ENCODE measurements at regions not wholly inside any gene's neighbourhood (a gene's known extent, or its start where the extent isn't known, plus 50 kb on each side); places are given as distances from the start of the nearest gene placed in this dataset.

DNA sequence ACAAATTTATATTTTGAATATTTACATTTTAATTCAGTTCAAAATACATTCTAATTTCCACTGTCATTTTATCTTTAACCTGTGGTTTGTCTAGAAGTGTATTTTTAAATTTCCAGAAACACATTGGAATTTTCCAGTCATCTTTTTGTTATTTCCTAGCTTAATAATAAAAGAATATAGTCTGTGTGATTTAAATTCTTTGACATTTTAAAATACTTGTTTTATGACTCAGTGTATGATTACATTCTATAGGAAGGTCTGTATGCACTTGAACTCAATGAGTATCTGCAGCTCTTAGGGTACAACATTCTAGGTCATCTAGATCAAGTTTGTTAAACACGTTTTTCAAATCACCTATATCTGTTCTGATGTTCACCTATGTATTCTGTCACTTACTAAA, 88.3 kb upstream of the MBOAT2 start:
- H3K27ac ChIP-seq (replicated peaks) = no peak overlapping the region
- H3K9me3 ChIP-seq (replicated peaks) = no peaks in the 10 kb centered on the region
- no peak overlapping the region for H3K4me3 ChIP-seq
- peaks cover 26% of the 10 kb centered on the region for H3K4me1 ChIP-seq
- intact Hi-C loops (cut with micrococcal nuclease) = no loop called here
- no peaks in the 10 kb centered on the region for H3K36me3 ChIP-seq
- no peak for DNase-seq
- no peaks in the 10 kb centered on the region for H3K27me3 ChIP-seq (ENCODE audit: low read depth)
- TF ChIP-seq, protein P1, sequence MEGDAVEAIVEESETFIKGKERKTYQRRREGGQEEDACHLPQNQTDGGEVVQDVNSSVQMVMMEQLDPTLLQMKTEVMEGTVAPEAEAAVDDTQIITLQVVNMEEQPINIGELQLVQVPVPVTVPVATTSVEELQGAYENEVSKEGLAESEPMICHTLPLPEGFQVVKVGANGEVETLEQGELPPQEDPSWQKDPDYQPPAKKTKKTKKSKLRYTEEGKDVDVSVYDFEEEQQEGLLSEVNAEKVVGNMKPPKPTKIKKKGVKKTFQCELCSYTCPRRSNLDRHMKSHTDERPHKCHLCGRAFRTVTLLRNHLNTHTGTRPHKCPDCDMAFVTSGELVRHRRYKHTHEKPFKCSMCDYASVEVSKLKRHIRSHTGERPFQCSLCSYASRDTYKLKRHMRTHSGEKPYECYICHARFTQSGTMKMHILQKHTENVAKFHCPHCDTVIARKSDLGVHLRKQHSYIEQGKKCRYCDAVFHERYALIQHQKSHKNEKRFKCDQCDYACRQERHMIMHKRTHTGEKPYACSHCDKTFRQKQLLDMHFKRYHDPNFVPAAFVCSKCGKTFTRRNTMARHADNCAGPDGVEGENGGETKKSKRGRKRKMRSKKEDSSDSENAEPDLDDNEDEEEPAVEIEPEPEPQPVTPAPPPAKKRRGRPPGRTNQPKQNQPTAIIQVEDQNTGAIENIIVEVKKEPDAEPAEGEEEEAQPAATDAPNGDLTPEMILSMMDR (IDR thresholded peaks at IDR 0.05; ENCODE audit: borderline replicate concordance) = no peak

DNA sequence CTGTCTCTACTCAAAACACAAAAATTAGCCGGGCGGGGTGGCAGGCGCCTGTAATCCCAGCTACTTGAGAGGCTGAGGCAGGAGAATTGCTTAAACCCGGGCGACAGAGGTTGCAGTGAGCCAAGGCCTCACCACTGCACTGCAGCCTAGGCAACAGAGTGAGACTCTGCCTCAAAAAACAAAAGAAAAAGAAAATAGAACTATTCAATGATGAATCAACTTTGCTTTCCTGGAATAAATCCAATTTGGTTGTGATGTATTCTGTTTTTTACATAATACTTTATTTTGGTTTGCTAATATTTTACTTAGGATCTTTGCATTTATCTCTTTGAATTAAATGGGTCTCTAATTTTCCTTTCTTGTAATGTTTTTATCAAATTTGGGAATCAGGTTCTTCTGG, 86.3 kb upstream of the MBOAT2 start:
- H3K4me3 ChIP-seq = no peak overlapping the region
- no peaks in the 10 kb centered on the region for H3K36me3 ChIP-seq
- TF ChIP-seq, protein P1 (IDR thresholded peaks at IDR 0.05; ENCODE audit: borderline replicate concordance) = no peak
- no peaks in the 10 kb centered on the region for H3K27me3 ChIP-seq (ENCODE audit: low read depth)
- intact Hi-C loops (cut with micrococcal nuclease) = no loop called here
- no peaks in the 10 kb centered on the region for H3K9me3 ChIP-seq (replicated peaks)
- DNase-seq = no peak
- peaks cover 7% of the 10 kb centered on the region for H3K4me1 ChIP-seq
- no peak overlapping the region for H3K27ac ChIP-seq (replicated peaks)

DNA sequence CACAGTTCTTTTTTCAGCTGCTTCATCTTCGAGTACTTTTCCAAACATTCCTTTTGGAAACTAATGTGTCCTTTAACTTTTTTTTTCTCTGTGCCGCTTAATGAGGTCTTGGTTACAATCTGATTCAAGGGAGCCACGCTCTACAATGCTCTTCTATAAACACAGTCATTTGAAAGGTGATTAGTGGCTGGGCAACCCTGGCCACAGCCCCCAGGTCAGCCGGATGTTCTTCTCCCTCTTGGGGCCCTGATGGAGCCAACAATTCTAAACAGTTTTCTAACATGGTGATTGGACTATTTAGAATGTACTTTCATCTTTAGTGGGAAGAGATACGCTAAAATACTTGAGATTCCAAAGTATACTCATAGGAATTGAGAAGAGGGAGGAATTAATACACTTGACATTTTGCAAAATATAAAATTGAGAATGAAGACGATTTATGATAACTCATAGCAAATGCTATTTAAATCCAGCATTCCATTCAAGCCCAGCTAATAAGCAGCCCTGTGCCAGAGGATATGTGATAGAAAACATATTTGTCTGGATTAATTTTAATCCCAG, 83.7 kb upstream of the MBOAT2 start:
- Histone ChIP-seq H3K27me3 (ENCODE audit: low read depth) (no peaks in the 10 kb centered on the region), H3K27ac (replicated peaks) (no peak overlapping the region), H3K4me1 (peaks cover 7% of the 10 kb centered on the region), H3K4me3 (no peak overlapping the region), H3K36me3 (no peaks in the 10 kb centered on the region), H3K9me3 (replicated peaks) (peaks cover 4% of the 10 kb centered on the region)
- DNase-seq = no peak
- TF ChIP-seq, protein P1 (IDR thresholded peaks at IDR 0.05; ENCODE audit: borderline replicate concordance) = no peak
- intact Hi-C loops (cut with micrococcal nuclease) = no loop called here

DNA sequence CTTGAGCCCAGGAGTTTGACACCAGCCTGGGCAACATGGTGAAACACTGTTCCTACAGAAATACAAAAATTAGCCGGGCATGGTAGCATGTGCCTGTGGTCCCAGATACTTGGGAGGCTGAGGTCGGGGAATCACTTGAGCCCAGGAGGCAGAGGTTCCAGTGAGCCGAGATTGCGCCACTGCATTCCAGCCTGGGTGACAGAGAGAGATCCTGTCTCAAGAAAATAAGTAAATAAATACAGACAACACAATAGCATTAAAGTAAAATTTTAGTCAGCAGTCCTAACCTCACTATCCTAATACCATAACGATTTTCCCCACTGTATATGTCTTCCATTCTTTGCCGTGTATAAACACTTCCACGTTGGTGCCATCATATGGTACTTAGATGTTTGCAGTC, 83.0 kb upstream of the MBOAT2 start:
- Histone ChIP-seq H3K4me3 (no peak overlapping the region), H3K36me3 (no peaks in the 10 kb centered on the region), H3K9me3 (replicated peaks) (peaks cover 11% of the 10 kb centered on the region), H3K27ac (replicated peaks) (no peak overlapping the region), H3K4me1 (peaks cover 7% of the 10 kb centered on the region), H3K27me3 (ENCODE audit: low read depth) (no peaks in the 10 kb centered on the region)
- DNase-seq = no peak
- TF ChIP-seq, protein P1 (IDR thresholded peaks at IDR 0.05; ENCODE audit: borderline replicate concordance) = no peak
- intact Hi-C loops (cut with micrococcal nuclease) = no loop called here

DNA sequence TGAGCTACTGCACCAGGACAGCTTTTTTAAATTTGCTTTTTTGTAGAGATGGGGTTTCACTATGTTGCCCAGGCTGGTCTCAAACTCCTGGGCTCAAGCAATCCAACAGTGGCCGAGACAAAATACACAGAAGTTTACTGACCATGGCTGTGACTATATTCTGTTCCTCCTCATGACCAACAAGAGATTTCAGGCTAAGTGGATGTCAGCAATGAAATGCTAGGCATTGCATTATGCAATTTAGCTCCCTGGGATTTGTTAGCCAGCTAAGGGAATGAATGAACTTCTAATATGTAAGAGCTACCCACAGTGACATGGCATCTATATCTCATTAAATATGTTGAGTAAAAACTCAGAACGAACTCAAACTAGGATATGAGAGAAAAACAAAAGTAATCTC, 81.9 kb upstream of the MBOAT2 start:
- peaks cover 7% of the 10 kb centered on the region for H3K4me1 ChIP-seq
- no peaks in the 10 kb centered on the region for H3K27me3 ChIP-seq (ENCODE audit: low read depth)
- no peak overlapping the region for H3K27ac ChIP-seq (replicated peaks)
- intact Hi-C loops (cut with micrococcal nuclease) = no loop called here
- H3K36me3 ChIP-seq = no peaks in the 10 kb centered on the region
- H3K4me3 ChIP-seq = no peak overlapping the region
- TF ChIP-seq, protein P1 (IDR thresholded peaks at IDR 0.05; ENCODE audit: borderline replicate concordance) = no peak
- DNase-seq = no peak
- H3K9me3 ChIP-seq (replicated peaks) = peaks cover 14% of the 10 kb centered on the region
